Nephron progenitor cell (in vitro differentiated cells): ENCODE measurements at regions not wholly inside any gene's neighbourhood (a gene's known extent, or its start where the extent isn't known, plus 50 kb on each side); places are given as distances from the start of the nearest gene placed in this dataset.

Experiments used
- DNase-seq: peaks from one replicate; pipeline ENCODE4 v3.0.0; 2021
- H3K27ac Mint-ChIP-seq: 2 replicates; pipeline ENCODE4 v1.8.0; 2021; ENCODE audit warnings: mild to moderate bottlenecking, moderate library complexity, mixed read lengths
- H3K27me3 Mint-ChIP-seq: 2 replicates; pipeline ENCODE4 v1.8.0; 2021; ENCODE audit warnings: mild to moderate bottlenecking, low read depth, mixed read lengths; ENCODE audit not compliant: poor library complexity
- H3K36me3 Mint-ChIP-seq: 2 replicates; pipeline ENCODE4 v1.8.0; 2021; ENCODE audit warnings: low read depth, mixed read lengths
- H3K4me1 Mint-ChIP-seq: 2 replicates; pipeline ENCODE4 v1.8.0; 2021; ENCODE audit warnings: mixed read lengths
- H3K4me3 Mint-ChIP-seq: 2 replicates; pipeline ENCODE4 v1.8.0; 2021; ENCODE audit warnings: mild to moderate bottlenecking, moderate library complexity, mixed read lengths
- H3K9me3 Mint-ChIP-seq: 2 replicates; pipeline ENCODE4 v1.8.0; 2021; ENCODE audit warnings: mild to moderate bottlenecking, moderate library complexity, mixed read lengths
- TF ChIP-seq, protein P1 (sequence below): fragments of 200-600 bp; sonication (generic); IDR thresholded peaks from 2 replicates; pipeline ENCODE4 v1.5.0; 2021; ENCODE audit warnings: antibody characterized with exemption

DNA sequence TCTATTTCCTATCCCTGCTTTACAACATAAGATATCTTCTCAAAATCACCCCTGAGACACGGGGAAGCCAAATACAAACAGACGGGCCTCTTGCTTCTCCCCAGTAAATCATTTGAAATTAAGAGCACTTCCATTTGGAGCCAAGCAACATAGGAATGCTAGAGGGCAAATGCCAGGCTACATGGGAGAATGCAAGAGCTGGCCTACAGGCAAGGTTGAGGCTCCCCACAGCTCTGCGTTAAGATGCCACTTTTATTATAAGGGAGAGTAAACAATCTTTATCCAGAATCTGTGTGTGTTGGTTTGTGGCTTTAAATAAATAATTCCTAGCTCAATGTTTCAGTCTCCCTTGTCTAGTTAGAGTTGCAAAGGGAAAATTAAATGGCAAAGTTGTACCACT, 305.1 kb upstream of the KCNH8 start:
- Mint-ChIP-seq H3K36me3 (no peaks in the 10 kb centered on the region), H3K27ac (peak overlapping the region; percentile 29), H3K27me3 (no peaks in the 10 kb centered on the region), H3K9me3 (no peaks in the 10 kb centered on the region), H3K4me1 (peaks cover 11% of the 10 kb centered on the region), H3K4me3 (no peak overlapping the region)
- no peak for DNase-seq
- TF ChIP-seq, protein P1, sequence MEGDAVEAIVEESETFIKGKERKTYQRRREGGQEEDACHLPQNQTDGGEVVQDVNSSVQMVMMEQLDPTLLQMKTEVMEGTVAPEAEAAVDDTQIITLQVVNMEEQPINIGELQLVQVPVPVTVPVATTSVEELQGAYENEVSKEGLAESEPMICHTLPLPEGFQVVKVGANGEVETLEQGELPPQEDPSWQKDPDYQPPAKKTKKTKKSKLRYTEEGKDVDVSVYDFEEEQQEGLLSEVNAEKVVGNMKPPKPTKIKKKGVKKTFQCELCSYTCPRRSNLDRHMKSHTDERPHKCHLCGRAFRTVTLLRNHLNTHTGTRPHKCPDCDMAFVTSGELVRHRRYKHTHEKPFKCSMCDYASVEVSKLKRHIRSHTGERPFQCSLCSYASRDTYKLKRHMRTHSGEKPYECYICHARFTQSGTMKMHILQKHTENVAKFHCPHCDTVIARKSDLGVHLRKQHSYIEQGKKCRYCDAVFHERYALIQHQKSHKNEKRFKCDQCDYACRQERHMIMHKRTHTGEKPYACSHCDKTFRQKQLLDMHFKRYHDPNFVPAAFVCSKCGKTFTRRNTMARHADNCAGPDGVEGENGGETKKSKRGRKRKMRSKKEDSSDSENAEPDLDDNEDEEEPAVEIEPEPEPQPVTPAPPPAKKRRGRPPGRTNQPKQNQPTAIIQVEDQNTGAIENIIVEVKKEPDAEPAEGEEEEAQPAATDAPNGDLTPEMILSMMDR = no peak

DNA sequence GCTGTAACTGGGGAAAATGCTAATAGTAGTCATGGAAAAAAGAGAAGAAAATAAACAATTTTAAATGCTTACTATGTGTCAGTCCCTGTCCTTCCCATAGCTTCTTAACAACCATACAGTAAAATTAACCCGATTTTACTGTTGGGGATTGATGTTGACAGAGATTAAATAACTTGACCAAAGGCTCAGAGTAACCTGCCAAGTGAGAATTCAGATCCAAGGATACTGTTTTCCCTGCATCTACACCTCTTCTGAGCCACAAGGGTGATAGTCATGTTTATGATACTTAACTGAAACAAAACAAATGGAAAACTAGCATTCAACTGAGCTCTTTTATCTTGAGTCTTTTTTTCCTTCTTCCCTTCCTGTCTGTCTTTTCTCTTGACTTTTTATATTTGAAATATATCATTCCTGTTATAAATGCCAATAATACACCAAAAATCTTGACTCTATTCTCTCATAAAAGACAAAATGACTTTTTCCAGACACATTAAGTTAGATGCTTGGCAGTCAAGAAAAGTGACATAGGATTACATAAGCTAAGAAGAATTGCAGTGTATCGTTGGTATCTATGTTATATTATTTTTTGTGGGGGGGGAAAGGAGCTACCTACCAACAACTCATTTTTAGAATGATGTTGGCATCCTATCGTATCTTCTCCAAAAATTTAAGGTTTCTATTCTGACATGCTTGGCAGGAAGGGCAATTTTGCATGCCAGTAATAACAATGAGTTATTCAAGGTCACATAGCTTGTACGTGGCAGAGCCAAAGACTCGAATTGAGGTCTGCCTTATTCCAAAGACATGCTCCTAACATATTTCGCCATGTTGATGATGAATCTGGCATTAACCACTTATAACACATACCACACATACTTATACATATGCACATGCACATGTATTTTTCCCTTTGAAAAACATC, 306.6 kb upstream of the KCNH8 start:
- H3K27me3 Mint-ChIP-seq = no peaks in the 10 kb centered on the region
- peaks cover 11% of the 10 kb centered on the region for H3K4me1 Mint-ChIP-seq
- DNase-seq = no peak
- no peaks in the 10 kb centered on the region for H3K9me3 Mint-ChIP-seq
- no peak overlapping the region for H3K27ac Mint-ChIP-seq
- no peaks in the 10 kb centered on the region for H3K36me3 Mint-ChIP-seq
- TF ChIP-seq, protein P1 = no peak
- H3K4me3 Mint-ChIP-seq = no peak overlapping the region

- TF ChIP-seq, protein P1 = no peak
- DNase-seq = no peak
- no peaks in the 10 kb centered on the region for H3K27me3 Mint-ChIP-seq
- no peaks in the 10 kb centered on the region for H3K9me3 Mint-ChIP-seq
- H3K36me3 Mint-ChIP-seq = no peaks in the 10 kb centered on the region
- no peak overlapping the region for H3K27ac Mint-ChIP-seq
- H3K4me1 Mint-ChIP-seq = peaks cover 11% of the 10 kb centered on the region
- H3K4me3 Mint-ChIP-seq = no peak overlapping the region
Measured at GRCh38 chr3:18840535-18841137, 307.7 kb upstream of the KCNH8 start.

GRCh38 chr3:18838758-18839157, 309.6 kb upstream of the KCNH8 start:
- no peak overlapping the region for H3K27ac Mint-ChIP-seq
- DNase-seq = no peak
- H3K9me3 Mint-ChIP-seq = no peaks in the 10 kb centered on the region
- no peaks in the 10 kb centered on the region for H3K27me3 Mint-ChIP-seq
- TF ChIP-seq, protein P1 = no peak
- H3K4me3 Mint-ChIP-seq = no peak overlapping the region
- H3K4me1 Mint-ChIP-seq = peaks cover 10% of the 10 kb centered on the region
- no peaks in the 10 kb centered on the region for H3K36me3 Mint-ChIP-seq

DNA sequence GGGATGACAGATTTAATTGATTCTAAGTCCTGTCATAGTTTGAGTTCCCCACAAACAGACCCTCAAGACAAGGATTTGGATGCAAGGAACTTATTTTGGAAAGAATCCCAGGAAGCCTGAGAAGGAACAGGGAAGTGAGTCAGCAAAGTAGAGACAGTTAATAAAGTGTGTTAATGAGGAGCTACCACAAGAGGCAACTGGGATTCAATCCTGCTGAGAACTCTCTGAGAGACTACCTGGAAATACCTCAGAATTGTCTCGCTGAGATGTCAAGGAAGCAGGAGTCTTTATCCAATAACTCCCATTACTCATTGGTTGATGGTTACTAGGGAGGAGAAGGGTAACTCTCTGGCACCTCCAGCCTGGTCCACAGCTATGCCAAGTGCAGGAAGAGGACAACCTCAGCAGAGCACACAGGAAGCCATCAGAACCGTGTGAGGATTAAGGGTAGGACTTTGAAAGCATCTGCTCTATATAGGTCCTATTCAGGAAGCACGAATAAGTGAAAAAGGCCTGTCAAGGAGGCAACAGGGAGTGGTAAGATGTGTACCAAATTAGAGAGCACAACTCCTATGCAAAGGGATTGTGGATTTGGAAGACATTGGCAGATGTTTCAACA, 311.1 kb upstream of the KCNH8 start:
- no peaks in the 10 kb centered on the region for H3K9me3 Mint-ChIP-seq
- H3K36me3 Mint-ChIP-seq = no peaks in the 10 kb centered on the region
- no peaks in the 10 kb centered on the region for H3K4me1 Mint-ChIP-seq
- H3K27ac Mint-ChIP-seq = no peak overlapping the region
- no peaks in the 10 kb centered on the region for H3K27me3 Mint-ChIP-seq
- TF ChIP-seq, protein P1 = no peak
- DNase-seq = no peak
- no peak overlapping the region for H3K4me3 Mint-ChIP-seq
